ENCODE measurements at regions not wholly inside any gene's neighbourhood (a gene's known extent, or its start where the extent isn't known, plus 50 kb on each side); places are given as distances from the start of the nearest gene placed in this dataset.

GRCh38 chr5:123814801-123815470, 303.0 kb downstream of the CSNK1G3 start:
- H3K4me3 ChIP-seq (ENCODE audit: low read length), result no peak overlapping the region
- peaks cover 15% of the 10 kb centered on the region for H3K4me1 ChIP-seq (ENCODE audit: control insufficient read depth, insufficient read depth, low read length)
- no peaks in the 10 kb centered on the region for H3K9me3 ChIP-seq (ENCODE audit: control insufficient read depth, low read length)
- no peaks in the 10 kb centered on the region for H3K36me3 ChIP-seq (ENCODE audit: control insufficient read depth, insufficient read depth, low read length)
- no peak overlapping the region for H3K9ac ChIP-seq (ENCODE audit: low read length)
- no peaks in the 10 kb centered on the region for H3K27me3 ChIP-seq (ENCODE audit: control insufficient read depth, insufficient read depth, low read length)

- Histone ChIP-seq H3K9me3 (ENCODE audit: control insufficient read depth, low read length) (no peaks in the 10 kb centered on the region), H3K9ac (ENCODE audit: low read length) (no peak overlapping the region), H3K4me1 (ENCODE audit: control insufficient read depth, insufficient read depth, low read length) (peaks cover 19% of the 10 kb centered on the region), H3K4me3 (ENCODE audit: low read length) (no peak overlapping the region), H3K27me3 (ENCODE audit: control insufficient read depth, insufficient read depth, low read length) (no peaks in the 10 kb centered on the region), H3K36me3 (ENCODE audit: control insufficient read depth, insufficient read depth, low read length) (no peaks in the 10 kb centered on the region)
Observed at GRCh38 chr5:123813937-123814624, 302.1 kb downstream of the CSNK1G3 start.

GRCh38 chr5:123813264-123813663, 301.3 kb downstream of the CSNK1G3 start:
- Histone ChIP-seq H3K9ac (ENCODE audit: low read length) (no peak overlapping the region), H3K9me3 (ENCODE audit: control insufficient read depth, low read length) (no peaks in the 10 kb centered on the region), H3K4me3 (ENCODE audit: low read length) (no peak overlapping the region), H3K27me3 (ENCODE audit: control insufficient read depth, insufficient read depth, low read length) (no peaks in the 10 kb centered on the region), H3K36me3 (ENCODE audit: control insufficient read depth, insufficient read depth, low read length) (no peaks in the 10 kb centered on the region), H3K4me1 (ENCODE audit: control insufficient read depth, insufficient read depth, low read length) (peaks cover 19% of the 10 kb centered on the region)

- Histone ChIP-seq H3K4me1 (ENCODE audit: control insufficient read depth, insufficient read depth, low read length) (peaks cover 19% of the 10 kb centered on the region), H3K27me3 (ENCODE audit: control insufficient read depth, insufficient read depth, low read length) (no peaks in the 10 kb centered on the region), H3K9ac (ENCODE audit: low read length) (no peak overlapping the region), H3K4me3 (ENCODE audit: low read length) (no peak overlapping the region), H3K36me3 (ENCODE audit: control insufficient read depth, insufficient read depth, low read length) (no peaks in the 10 kb centered on the region), H3K9me3 (ENCODE audit: control insufficient read depth, low read length) (no peaks in the 10 kb centered on the region)
Observed at GRCh38 chr5:123811831-123812230, 299.9 kb downstream of the CSNK1G3 start.

GRCh38 chr5:123810746-123811340, 298.9 kb downstream of the CSNK1G3 start:
- H3K4me1 ChIP-seq (ENCODE audit: control insufficient read depth, insufficient read depth, low read length), result peaks cover 19% of the 10 kb centered on the region
- H3K27me3 ChIP-seq (ENCODE audit: control insufficient read depth, insufficient read depth, low read length), result no peaks in the 10 kb centered on the region
- no peaks in the 10 kb centered on the region for H3K36me3 ChIP-seq (ENCODE audit: control insufficient read depth, insufficient read depth, low read length)
- H3K9ac ChIP-seq (ENCODE audit: low read length), result no peak overlapping the region
- no peaks in the 10 kb centered on the region for H3K9me3 ChIP-seq (ENCODE audit: control insufficient read depth, low read length)
- no peak overlapping the region for H3K4me3 ChIP-seq (ENCODE audit: low read length)

- Histone ChIP-seq H3K4me3 (ENCODE audit: low read length) (no peak overlapping the region), H3K36me3 (ENCODE audit: control insufficient read depth, insufficient read depth, low read length) (no peaks in the 10 kb centered on the region), H3K9ac (ENCODE audit: low read length) (no peak overlapping the region), H3K27me3 (ENCODE audit: control insufficient read depth, insufficient read depth, low read length) (no peaks in the 10 kb centered on the region), H3K9me3 (ENCODE audit: control insufficient read depth, low read length) (no peaks in the 10 kb centered on the region), H3K4me1 (ENCODE audit: control insufficient read depth, insufficient read depth, low read length) (peaks cover 19% of the 10 kb centered on the region)
Observed at GRCh38 chr5:123810253-123810652, 298.3 kb downstream of the CSNK1G3 start.

GRCh38 chr5:123809594-123810221, 297.7 kb downstream of the CSNK1G3 start:
- Histone ChIP-seq H3K9ac (ENCODE audit: low read length) (no peak overlapping the region), H3K9me3 (ENCODE audit: control insufficient read depth, low read length) (no peaks in the 10 kb centered on the region), H3K4me1 (ENCODE audit: control insufficient read depth, insufficient read depth, low read length) (peaks cover 19% of the 10 kb centered on the region), H3K36me3 (ENCODE audit: control insufficient read depth, insufficient read depth, low read length) (no peaks in the 10 kb centered on the region), H3K4me3 (ENCODE audit: low read length) (no peak overlapping the region), H3K27me3 (ENCODE audit: control insufficient read depth, insufficient read depth, low read length) (no peaks in the 10 kb centered on the region)

GRCh38 chr5:123808461-123809380, 296.7 kb downstream of the CSNK1G3 start:
- H3K9ac ChIP-seq (ENCODE audit: low read length), result no peak overlapping the region
- no peak overlapping the region for H3K4me3 ChIP-seq (ENCODE audit: low read length)
- peaks cover 13% of the 10 kb centered on the region for H3K4me1 ChIP-seq (ENCODE audit: control insufficient read depth, insufficient read depth, low read length)
- no peaks in the 10 kb centered on the region for H3K27me3 ChIP-seq (ENCODE audit: control insufficient read depth, insufficient read depth, low read length)
- H3K9me3 ChIP-seq (ENCODE audit: control insufficient read depth, low read length), result no peaks in the 10 kb centered on the region
- H3K36me3 ChIP-seq (ENCODE audit: control insufficient read depth, insufficient read depth, low read length), result no peaks in the 10 kb centered on the region

GRCh38 chr5:123807177-123807945, 295.4 kb downstream of the CSNK1G3 start:
- Histone ChIP-seq H3K36me3 (ENCODE audit: control insufficient read depth, insufficient read depth, low read length) (no peaks in the 10 kb centered on the region), H3K4me1 (ENCODE audit: control insufficient read depth, insufficient read depth, low read length) (peaks cover 13% of the 10 kb centered on the region), H3K9ac (ENCODE audit: low read length) (no peak overlapping the region), H3K9me3 (ENCODE audit: control insufficient read depth, low read length) (no peaks in the 10 kb centered on the region), H3K27me3 (ENCODE audit: control insufficient read depth, insufficient read depth, low read length) (no peaks in the 10 kb centered on the region), H3K4me3 (ENCODE audit: low read length) (no peak overlapping the region)

GRCh38 chr5:123806644-123807043, 294.7 kb downstream of the CSNK1G3 start:
- H3K9me3 ChIP-seq (ENCODE audit: control insufficient read depth, low read length), result no peaks in the 10 kb centered on the region
- no peaks in the 10 kb centered on the region for H3K36me3 ChIP-seq (ENCODE audit: control insufficient read depth, insufficient read depth, low read length)
- H3K9ac ChIP-seq (ENCODE audit: low read length), result no peak overlapping the region
- no peaks in the 10 kb centered on the region for H3K27me3 ChIP-seq (ENCODE audit: control insufficient read depth, insufficient read depth, low read length)
- H3K4me1 ChIP-seq (ENCODE audit: control insufficient read depth, insufficient read depth, low read length), result peaks cover 13% of the 10 kb centered on the region
- H3K4me3 ChIP-seq (ENCODE audit: low read length), result no peak overlapping the region

GRCh38 chr5:123805300-123805699, 293.3 kb downstream of the CSNK1G3 start:
- Histone ChIP-seq H3K36me3 (ENCODE audit: control insufficient read depth, insufficient read depth, low read length) (no peaks in the 10 kb centered on the region), H3K9me3 (ENCODE audit: control insufficient read depth, low read length) (no peaks in the 10 kb centered on the region), H3K9ac (ENCODE audit: low read length) (no peak overlapping the region), H3K4me3 (ENCODE audit: low read length) (no peak overlapping the region), H3K4me1 (ENCODE audit: control insufficient read depth, insufficient read depth, low read length) (peaks cover 8% of the 10 kb centered on the region), H3K27me3 (ENCODE audit: control insufficient read depth, insufficient read depth, low read length) (no peaks in the 10 kb centered on the region)

Data from mucosa of stomach (tissue), 1 donor.